LNCaP clone FGC (cell line): ENCODE measurements at regions not wholly inside any gene's neighbourhood (a gene's known extent, or its start where the extent isn't known, plus 50 kb on each side); places are given as distances from the start of the nearest gene placed in this dataset.

Experiments used
- DNase-seq: peaks from one replicate; pipeline ENCODE4 v3.0.0-alpha.2; 2011; ENCODE audit warnings: low read depth
- H3K4me3 ChIP-seq: 2 replicates; pipeline ENCODE4 v1.5.1; 2011; ENCODE audit warnings: mild to moderate bottlenecking, low read depth, low read length, control low read depth
- TF ChIP-seq, protein P1 (sequence below): IDR thresholded peaks from 2 replicates; pipeline ENCODE4 v1.5.1; 2012; ENCODE audit warnings: mild to moderate bottlenecking; ENCODE audit not compliant: control insufficient read depth, insufficient read depth; ENCODE audit errors: extremely low read depth

DNA sequence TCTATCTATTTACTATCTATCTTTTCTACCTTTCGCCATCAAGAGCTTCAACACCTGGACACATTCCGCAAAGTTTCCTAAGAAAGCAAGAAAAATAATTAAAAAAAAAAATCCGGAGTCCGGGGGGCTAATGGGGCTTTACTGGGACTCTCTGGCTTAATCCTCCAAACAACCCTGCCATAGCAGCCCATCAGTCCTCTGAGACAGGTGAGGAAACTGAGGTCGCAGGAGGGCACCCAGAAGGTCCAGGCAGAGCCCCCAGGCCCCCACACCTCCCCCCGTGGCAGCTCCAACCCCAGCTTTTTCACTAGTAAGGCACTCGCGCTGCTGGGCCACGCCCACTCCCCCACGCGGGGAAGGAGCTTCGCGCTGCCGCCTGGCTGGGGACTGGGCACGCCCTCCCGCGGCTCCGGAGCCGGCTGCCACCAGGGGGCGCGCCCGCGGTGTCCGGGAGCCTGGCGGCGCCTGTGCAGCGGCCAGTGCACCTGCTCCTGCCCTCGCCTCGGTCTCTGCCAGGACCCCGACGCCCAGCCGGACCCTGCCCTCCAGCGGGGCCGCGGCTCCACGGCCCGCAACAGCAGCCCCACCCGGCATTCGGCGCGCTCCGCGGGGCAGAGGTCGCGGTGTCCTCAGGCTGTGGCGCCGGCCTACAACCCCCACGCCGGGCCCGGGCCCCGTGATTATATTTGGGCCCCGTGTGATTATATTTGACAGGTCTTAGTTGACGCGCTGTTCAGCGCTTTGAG lies 54.1 kb upstream of the SAMD11 start:
- DNase-seq: peak; percentile 6
- TF ChIP-seq, protein P1, sequence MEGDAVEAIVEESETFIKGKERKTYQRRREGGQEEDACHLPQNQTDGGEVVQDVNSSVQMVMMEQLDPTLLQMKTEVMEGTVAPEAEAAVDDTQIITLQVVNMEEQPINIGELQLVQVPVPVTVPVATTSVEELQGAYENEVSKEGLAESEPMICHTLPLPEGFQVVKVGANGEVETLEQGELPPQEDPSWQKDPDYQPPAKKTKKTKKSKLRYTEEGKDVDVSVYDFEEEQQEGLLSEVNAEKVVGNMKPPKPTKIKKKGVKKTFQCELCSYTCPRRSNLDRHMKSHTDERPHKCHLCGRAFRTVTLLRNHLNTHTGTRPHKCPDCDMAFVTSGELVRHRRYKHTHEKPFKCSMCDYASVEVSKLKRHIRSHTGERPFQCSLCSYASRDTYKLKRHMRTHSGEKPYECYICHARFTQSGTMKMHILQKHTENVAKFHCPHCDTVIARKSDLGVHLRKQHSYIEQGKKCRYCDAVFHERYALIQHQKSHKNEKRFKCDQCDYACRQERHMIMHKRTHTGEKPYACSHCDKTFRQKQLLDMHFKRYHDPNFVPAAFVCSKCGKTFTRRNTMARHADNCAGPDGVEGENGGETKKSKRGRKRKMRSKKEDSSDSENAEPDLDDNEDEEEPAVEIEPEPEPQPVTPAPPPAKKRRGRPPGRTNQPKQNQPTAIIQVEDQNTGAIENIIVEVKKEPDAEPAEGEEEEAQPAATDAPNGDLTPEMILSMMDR: peak; percentile 92
- H3K4me3 ChIP-seq: no peak overlapping the region
